ENCODE measurements at regions not wholly inside any gene's neighbourhood (a gene's known extent, or its start where the extent isn't known, plus 50 kb on each side); places are given as distances from the start of the nearest gene placed in this dataset.

DNA sequence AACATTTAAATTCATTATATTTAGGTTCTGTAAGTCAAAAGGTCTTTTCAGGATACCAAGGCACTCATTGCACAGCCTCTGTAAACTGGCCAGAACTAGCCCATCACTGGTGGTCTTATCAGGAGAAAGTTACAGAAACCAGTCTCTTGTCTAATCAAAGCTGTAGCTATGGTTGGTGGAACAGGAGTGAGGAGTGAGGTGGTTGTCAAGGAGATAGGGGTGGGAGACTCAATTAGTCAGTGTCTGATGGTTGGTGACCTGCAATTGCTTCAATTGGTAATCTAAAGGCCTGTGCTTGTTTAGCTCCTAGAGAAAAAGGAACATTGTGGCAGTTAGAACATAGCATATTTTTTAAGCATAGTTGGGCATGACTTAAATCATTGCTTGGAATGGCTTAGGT lies 458.6 kb upstream of the CDH2 start:
- TF ChIP-seq NFE2L2 (conservative IDR thresholded peaks at IDR 0.05; ENCODE audit: low read length) = no peak
- TF ChIP-seq EHMT2 (IDR thresholded peaks at IDR 0.05; ENCODE audit: low read depth) = no peak
- TF ChIP-seq PHF8 (IDR thresholded peaks at IDR 0.05; ENCODE audit: borderline replicate concordance, low read depth) = no peak
- no peak for DNase-seq (ENCODE audit: low read depth in 1 of 2, low spot score in 1 of 2)
- H3K4me2 ChIP-seq = no peak overlapping the region
- H3K4me1 ChIP-seq = no peaks in the 10 kb centered on the region
- no peak for FAIRE-seq
- CTCF ChIA-PET = no interaction called here
- H3K27ac ChIP-seq = no peak overlapping the region
- POLR2A ChIA-PET = no interaction called here
- no peak overlapping the region for H3K4me3 ChIP-seq
- no peaks in the 10 kb centered on the region for H3K9me3 ChIP-seq
- ATAC-seq = no peak

GRCh38 chr18:28626756-28627155 lies 449.8 kb upstream of the CDH2 start:
- no peak overlapping the region for H3K4me2 ChIP-seq
- FAIRE-seq = no peak
- H3K27ac ChIP-seq = no peak overlapping the region
- no peak for TF ChIP-seq PBX3 (IDR thresholded peaks at IDR 0.05)
- TF ChIP-seq MAFK (IDR thresholded peaks at IDR 0.05; ENCODE audit: partially characterized antibody) = peak; percentile 92
- no peak for DNase-seq (ENCODE audit: low read depth in 1 of 2, low spot score in 1 of 2)
- no peaks in the 10 kb centered on the region for H3K9me3 ChIP-seq
- ChIA-PET CTCF (no interaction called here), POLR2A (no interaction called here)
- no peak for ATAC-seq
- no peak overlapping the region for H3K4me3 ChIP-seq
- H3K4me1 ChIP-seq = no peaks in the 10 kb centered on the region

- no peak overlapping the region for H3K27ac ChIP-seq
- H3K4me3 ChIP-seq = no peak overlapping the region
- ChIA-PET POLR2A (no interaction called here), CTCF (no interaction called here)
- DNase-seq (ENCODE audit: low read depth in 1 of 2, low spot score in 1 of 2) (no peak), FAIRE-seq (no peak), ATAC-seq (no peak)
- 15% methylated on average over 1 of the region's 1 CpG for WGBS (ENCODE audit: missing lambda C conversion rate)
- TF ChIP-seq ZFP36 (IDR thresholded peaks at IDR 0.05; ENCODE audit: borderline replicate concordance, partially characterized antibody) (no peak), HOXA7 (CRISPR knock-in tag; IDR thresholded peaks at IDR 0.05) (no peak), TP53 (CRISPR knock-in tag; IDR thresholded peaks at IDR 0.05) (no peak), KDM5A (IDR thresholded peaks at IDR 0.05) (no peak), POLR2AphosphoS2 (conservative IDR thresholded peaks at IDR 0.05; ENCODE audit: low read length) (no peak), SREBF2 (IDR thresholded peaks at IDR 0.05) (no peak), SMC3 (IDR thresholded peaks at IDR 0.05) (no peak), HOXB13 (CRISPR knock-in tag; IDR thresholded peaks at IDR 0.05; ENCODE audit: low read depth) (no peak), JUN (IDR thresholded peaks at IDR 0.05) (no peak), NFE2L2 (conservative IDR thresholded peaks at IDR 0.05; ENCODE audit: low read length) (no peak), PBX3 (IDR thresholded peaks at IDR 0.05) (no peak), RARB (CRISPR knock-in tag; IDR thresholded peaks at IDR 0.05) (no peak), RNF2 (IDR thresholded peaks at IDR 0.05; ENCODE audit: borderline replicate concordance, low read depth) (no peak), RFX5 (IDR thresholded peaks at IDR 0.05) (no peak), ATOH8 (CRISPR knock-in tag; IDR thresholded peaks at IDR 0.05; ENCODE audit: low read depth) (no peak), CBX2 (IDR thresholded peaks at IDR 0.05; ENCODE audit: borderline replicate concordance, low read depth) (no peak)
- TF ChIP-seq, protein P1, sequence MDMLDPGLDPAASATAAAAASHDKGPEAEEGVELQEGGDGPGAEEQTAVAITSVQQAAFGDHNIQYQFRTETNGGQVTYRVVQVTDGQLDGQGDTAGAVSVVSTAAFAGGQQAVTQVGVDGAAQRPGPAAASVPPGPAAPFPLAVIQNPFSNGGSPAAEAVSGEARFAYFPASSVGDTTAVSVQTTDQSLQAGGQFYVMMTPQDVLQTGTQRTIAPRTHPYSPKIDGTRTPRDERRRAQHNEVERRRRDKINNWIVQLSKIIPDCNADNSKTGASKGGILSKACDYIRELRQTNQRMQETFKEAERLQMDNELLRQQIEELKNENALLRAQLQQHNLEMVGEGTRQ (IDR thresholded peaks at IDR 0.05) = no peak
- H3K4me2 ChIP-seq = no peak overlapping the region
- no peaks in the 10 kb centered on the region for H3K9me3 ChIP-seq
- H3K4me1 ChIP-seq = no peaks in the 10 kb centered on the region
These were observed 431.1 kb upstream of the CDH2 start for GRCh38 chr18:28607991-28608390.
